HG03558 (cell line): ENCODE measurements at regions not wholly inside any gene's neighbourhood (a gene's known extent, or its start where the extent isn't known, plus 50 kb on each side); places are given as distances from the start of the nearest gene placed in this dataset.
"Not testable (repeated sequence)": the region's sequence is repeated elsewhere in the genome, so short reads cannot be mapped to it uniquely, and the experiment has no call there.

ENCODE experiments used
- ATAC-seq: cut with Tn5 transposase; IDR thresholded peaks from one replicate; pipeline ENCODE4 v1.9.1; 2021; ENCODE audit warnings: moderate number of reproducible peaks; ENCODE audit not compliant: unreplicated experiment; ENCODE audit errors: extremely low read depth

GRCh38 chr5:154702477-154702876, 52.7 kb upstream of the LARP1 start:
- ATAC-seq: no peak

DNA sequence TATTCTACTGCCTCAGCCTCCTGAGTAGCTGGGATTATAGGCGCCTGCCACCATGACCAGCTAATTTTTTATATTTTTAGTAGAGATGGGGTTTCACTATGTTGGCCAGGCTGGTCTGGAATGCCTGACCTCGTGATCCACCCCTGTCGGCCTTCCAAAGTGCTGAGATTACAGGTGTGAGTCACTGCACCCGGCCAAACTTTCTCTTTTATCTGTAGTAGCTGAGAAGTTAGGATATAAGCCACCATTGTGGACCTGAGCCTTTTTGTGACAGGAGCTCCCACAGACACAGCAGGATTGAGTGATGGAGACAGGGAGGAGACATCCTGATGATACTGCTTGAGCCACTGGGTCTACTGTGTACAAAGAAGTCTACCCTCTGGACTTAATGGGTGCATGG, 53.5 kb upstream of the LARP1 start:
- ATAC-seq: not testable (repeated sequence)

- ATAC-seq: no peak
Observed at GRCh38 chr5:154701181-154701580, 54.0 kb upstream of the LARP1 start.

DNA sequence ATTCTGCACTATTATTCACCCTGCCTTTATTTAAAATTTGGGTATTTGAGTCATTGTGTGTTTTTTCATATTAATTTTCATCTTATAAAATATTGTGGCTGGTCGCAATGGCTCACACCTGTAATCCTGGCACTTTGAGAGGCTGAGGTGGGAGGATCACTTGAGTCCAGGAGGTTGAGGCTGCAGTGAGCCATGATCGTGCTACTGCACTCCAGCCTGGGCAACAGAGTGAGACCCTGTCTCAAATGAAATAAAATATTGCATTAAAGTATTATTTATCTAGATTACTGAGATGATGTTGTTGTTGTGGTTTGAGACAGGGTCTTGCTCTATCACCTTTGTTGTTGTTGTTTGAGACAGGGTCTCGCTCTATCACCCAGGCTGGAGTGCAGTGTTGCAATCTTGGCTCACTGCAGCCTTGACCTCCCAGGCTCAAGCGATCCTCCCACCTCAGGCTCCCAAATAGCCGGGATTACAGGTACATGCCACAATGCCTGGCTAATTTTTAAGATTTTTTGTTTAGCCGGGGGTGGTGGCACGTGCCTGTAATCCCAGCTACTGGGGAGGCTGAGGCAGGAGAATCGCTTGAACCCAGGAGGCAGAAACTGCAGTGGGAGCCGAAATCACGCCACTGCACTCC, 54.8 kb upstream of the LARP1 start:
- ATAC-seq: not testable (repeated sequence)

DNA sequence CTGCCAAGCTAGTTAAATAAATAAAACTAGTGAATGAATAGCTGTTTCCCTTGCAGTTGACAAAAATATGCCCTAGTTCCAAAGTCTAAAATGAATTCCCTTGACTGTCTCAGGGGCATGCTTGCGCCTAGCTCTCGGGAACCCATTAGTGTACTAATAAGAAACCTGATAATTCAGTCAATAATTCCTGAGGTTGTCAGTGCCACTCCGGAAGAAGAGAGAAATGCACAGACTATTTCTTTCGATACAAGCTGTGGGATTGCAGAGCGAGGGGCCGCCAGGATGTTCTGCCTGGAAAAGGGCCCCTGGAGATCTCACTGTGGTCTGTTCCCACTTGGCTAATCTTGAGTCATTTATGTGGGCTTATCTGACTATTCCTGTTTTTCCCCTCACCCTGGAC, 56.4 kb upstream of the LARP1 start:
- no peak for ATAC-seq

DNA sequence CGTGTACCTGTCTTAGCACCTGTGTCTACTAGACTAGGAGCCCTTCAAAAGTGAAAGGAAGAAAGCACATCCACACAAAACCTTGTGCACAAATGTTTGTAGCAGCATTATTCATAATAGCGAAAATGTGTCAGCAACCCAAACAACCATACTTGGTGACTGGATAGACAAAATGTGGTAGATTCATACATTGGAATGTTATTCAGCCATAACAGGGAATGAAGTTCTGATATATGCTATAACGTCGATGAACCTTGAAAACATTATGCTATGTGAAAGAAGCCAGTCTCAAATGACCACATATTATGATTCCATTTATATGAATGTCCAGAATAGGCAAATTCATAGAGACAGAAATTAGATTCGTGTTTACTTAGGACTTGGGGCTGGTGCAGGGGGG, 57.8 kb upstream of the LARP1 start:
- ATAC-seq: no peak

- no peak for ATAC-seq
Observed at GRCh38 chr5:154696891-154697290, 58.3 kb upstream of the LARP1 start.

- ATAC-seq: no peak
Observed at GRCh38 chr5:154694159-154694558, 61.0 kb upstream of the LARP1 start.

DNA sequence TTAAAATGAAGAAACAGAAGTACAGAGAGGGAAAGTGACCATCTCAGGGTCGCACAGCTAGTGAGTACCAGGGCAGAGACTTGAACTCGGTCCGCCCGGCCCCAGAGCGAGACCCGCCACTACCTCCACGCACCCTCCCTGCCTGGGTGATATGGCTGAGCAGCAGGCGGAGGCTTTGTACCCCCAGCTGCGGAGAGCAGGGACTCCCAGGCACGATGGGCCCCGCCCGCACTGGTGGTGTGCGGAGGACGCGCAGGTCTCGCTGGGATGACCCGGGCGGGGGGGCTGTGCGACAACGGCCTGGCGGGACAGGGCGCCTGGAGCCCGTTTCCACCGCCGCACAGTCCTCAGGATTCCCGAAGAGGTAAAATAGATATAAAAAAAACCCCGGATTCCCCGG, 64.7 kb upstream of the LARP1 start:
- ATAC-seq: no peak

GRCh38 chr5:154686490-154686889, 68.7 kb upstream of the LARP1 start:
- no peak for ATAC-seq

- peak; percentile 32 for ATAC-seq
Observed at GRCh38 chr5:154683101-154683880, 71.9 kb upstream of the LARP1 start.

- ATAC-seq: no peak
Observed at GRCh38 chr5:154679501-154679900, 75.7 kb upstream of the LARP1 start.

GRCh38 chr5:154677921-154678320, 77.3 kb upstream of the LARP1 start:
- no peak for ATAC-seq

DNA sequence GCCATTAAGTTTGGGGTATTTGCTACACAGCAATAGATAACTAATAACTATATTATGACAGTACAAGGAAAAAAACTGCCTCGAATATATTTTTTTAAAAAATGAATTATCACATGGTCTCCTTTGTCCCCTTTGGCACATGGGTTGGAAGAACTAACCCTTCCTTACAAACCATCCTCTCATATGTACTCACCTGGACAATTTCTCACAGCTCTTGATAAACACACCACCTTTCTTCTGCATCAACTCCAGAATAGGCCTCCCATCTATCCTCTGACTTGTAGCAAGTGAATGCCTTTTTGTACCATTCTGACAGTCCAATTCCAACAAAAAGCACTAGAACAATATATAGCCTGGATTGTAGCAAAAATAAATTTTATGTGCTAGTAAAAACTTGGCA, 78.7 kb upstream of the LARP1 start:
- ATAC-seq: no peak

DNA sequence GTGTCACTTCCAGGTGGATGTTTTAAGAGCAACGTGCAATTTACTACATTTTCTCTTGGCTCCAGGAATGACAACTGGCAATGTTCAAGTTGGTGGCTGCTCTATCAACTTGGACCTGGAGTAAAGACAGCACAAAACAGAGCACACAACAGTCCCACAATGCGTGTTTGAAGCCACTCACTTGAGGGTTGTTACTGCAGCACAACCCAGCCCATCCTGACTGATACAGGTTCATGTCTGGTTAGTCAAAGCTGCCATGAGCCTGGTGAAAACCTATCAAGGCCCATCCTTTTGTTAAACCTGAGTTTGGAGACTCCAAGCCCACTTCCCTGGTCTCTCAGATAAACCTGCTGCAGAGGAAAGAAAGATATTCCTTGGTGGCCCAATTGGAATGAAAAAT, 81.1 kb upstream of the LARP1 start:
- no peak for ATAC-seq

GRCh38 chr5:154673506-154673905, 81.7 kb upstream of the LARP1 start:
- no peak for ATAC-seq

GRCh38 chr5:154669913-154670312, 85.3 kb upstream of the LARP1 start:
- ATAC-seq: not testable (repeated sequence)

GRCh38 chr5:154669402-154669801, 85.8 kb upstream of the LARP1 start:
- no peak for ATAC-seq

- no peak for ATAC-seq
Observed at GRCh38 chr5:154664869-154665268, 90.3 kb upstream of the LARP1 start.

GRCh38 chr5:154663424-154663823, 91.8 kb upstream of the LARP1 start:
- ATAC-seq: no peak

GRCh38 chr5:154654486-154655371, 100.4 kb upstream of the LARP1 start:
- ATAC-seq: no peak
